Epidermal melanocyte (primary cell): ENCODE measurements at regions not wholly inside any gene's neighbourhood (a gene's known extent, or its start where the extent isn't known, plus 50 kb on each side); places are given as distances from the start of the nearest gene placed in this dataset.

Experiments
- DNase-seq: peaks from one replicate; pipeline ENCODE4 v3.0.0; 2011; ENCODE audit warnings: low spot score; ENCODE audit not compliant: insufficient read length

DNA sequence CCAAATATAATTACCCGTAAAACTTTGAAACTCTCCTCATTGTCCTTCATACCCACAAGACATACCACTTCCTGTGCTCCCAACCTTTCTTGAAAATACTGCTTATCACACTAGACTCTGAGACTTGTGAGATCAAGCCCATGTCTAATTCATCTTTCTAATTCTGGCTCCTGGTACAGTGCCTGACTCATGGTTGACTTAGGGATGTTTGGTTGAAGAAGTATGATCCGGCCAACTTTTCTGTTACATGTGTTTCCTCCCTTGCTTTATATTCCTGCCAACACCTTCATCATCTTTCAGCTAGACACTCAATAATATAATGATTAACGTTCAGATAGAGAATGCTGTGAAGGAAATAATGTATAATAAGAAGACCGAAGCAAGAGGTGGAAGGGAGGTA lies 58.2 kb downstream of the MEX3B start:
- no peak for DNase-seq

DNA sequence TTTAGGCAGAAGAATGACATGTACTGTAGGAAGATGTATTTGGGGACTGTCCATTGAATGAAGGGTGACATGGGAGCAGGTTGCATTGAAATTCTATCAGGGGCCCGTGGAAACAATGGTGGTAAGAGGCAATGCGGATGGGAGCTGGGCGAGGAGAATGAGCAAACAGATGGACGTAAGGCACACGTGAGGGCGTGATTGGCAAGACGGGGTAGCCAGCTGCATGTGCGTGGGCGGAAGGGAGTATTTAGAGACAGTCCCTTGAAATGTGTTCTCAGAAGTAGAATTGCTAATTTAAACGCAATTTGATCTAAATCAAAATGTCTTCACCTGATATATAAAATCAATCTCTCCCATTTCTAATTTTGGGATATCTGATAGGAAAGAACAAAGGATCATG lies 62.3 kb downstream of the MEX3B start:
- no peak for DNase-seq

DNA sequence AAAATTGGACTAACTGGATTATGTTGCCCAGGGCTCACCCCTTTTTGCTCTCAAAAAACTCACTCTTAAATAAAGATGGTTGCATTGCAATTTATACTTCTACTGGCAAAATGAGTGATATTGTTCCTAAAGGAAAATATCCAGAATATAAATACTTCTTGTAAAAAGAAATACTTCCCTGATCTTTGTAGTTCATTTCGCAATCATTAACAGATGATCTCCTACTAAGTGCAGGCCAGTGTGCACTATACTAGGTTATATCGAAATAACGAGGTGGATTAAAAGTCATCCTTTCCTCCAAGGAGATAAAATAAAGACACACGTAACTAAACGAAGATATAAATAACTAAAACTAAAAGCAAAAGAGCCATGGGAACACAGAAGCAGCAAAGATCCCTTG lies 63.0 kb downstream of the MEX3B start:
- DNase-seq = no peak

DNA sequence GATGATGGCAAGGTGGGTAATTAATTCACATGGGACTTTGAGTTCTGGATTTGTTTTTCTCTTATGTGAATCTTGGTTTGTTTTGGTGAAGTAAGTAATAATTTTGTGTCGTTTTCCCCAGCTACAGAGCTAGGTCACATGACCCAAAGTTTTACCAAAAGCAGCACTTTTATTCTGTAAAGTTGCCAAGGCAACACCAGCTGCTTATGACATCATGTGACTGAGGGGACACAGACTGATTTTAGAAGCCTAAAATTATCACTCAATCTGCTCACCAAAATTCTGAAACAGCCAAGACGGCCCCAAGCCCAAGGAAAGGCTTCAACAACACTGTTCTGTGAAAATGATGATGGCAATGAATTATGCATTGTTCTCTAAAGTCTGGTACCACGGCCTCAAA lies 63.9 kb downstream of the MEX3B start:
- no peak for DNase-seq

DNA sequence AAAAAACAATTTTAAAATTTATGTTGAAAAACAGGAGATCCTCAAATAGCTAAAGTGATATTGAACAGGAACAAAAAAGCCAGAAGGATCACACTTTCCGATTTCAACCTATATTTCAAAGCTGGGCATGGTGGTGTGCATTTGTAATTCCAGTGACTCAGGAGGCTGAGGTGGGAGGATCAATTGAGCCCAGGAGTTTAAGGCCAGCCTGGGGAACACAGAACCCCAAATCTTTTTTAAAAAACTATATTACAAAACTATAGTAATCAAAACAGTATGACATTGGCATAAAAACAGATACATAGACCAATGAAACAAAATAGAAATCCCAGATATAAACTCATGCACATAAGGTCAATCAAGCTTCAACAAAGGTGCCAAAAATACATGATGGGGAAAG lies 68.4 kb downstream of the MEX3B start:
- no peak for DNase-seq

DNA sequence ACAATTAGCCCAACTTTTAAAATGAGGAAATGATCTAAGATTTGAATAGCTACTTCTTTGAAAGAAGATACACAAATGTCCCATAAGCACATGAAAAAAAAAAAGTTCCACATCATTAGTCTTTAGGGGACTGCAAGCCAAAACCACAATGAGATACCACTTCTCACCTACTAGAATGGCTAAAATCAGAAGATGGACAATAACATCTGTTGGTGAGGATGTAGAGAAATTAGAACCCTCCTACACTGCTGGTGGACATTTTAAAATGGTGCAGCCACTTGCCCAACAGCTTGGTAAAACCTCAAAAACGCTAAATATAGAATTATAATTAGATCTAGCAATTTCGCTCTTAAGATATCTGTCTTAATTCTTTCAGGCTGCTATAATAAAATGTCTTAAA lies 77.1 kb downstream of the MEX3B start:
- no peak for DNase-seq

DNA sequence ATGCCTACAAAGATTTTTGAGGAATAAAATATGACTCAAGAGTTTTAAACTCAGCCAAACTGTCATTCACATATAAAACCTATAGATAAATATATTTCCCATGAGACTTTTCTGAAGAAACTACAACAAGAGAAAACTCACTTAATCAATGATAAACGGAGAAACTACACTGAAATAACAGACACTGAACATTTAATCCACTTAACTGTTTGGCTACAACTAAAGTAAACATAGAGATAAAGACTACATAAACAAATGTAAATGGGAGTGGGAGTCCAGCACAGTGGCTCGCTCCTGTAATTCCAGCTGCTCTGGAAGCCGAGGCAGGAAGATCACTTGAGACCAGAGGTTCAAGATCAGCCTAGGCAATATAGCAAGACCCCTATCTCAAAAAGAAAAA lies 79.2 kb downstream of the MEX3B start:
- DNase-seq = no peak

DNA sequence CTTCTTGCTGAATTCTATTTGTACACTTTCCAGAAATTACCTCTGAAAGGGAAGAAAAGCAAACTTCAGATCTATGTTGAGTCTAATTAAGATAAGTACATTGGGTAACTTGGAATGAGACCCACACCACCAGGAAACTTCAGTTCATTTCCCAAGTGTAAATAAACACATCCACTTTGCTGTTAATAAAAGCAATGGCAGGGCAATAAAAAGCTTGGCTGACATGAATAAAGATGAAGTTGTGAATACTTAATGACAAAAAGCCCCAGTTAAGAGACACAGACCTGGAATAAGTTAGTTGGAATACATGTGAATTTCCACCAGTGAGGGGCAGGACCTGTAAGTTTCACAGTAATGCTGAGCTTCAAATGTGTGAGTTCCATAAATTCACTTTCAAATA lies 83.3 kb downstream of the MEX3B start:
- DNase-seq = no peak

DNA sequence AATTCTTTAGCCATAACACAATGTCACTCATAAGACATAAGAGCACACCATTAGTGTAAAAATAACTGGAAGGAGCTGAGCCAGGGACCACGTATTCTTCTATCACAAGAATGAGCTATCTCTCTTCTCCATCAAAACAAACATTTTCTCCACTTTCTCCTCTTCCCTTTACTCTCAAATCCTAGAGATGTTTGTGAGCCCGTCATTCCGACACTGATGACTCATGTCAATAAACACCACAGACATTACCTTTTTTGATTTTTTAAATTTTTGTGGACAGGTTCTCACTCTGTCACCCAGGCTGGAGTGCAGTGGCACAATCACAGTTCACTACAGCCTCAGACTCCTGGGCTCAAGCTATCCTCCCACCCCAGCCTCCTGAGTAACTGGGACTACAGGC lies 86.6 kb downstream of the MEX3B start:
- DNase-seq = no peak

DNA sequence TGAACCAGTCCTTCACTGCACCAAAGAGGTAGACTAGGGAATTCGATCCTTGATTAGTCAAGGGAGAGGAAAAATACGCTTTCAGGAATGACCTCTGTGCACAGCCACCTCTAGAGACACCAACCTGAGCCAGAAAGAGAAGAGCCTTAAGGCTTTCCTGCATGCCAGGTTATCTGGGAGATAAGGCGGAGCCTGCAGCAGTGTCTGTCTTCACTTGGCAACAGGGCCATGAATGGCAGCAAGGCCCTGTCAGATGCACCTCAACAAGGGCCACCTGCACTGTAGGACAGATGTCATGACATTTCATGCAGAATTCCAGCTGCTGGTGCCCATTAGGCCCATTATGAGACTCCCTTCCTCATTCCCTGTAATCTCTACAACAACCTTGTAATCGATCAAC lies 88.1 kb downstream of the MEX3B start:
- DNase-seq = no peak

DNA sequence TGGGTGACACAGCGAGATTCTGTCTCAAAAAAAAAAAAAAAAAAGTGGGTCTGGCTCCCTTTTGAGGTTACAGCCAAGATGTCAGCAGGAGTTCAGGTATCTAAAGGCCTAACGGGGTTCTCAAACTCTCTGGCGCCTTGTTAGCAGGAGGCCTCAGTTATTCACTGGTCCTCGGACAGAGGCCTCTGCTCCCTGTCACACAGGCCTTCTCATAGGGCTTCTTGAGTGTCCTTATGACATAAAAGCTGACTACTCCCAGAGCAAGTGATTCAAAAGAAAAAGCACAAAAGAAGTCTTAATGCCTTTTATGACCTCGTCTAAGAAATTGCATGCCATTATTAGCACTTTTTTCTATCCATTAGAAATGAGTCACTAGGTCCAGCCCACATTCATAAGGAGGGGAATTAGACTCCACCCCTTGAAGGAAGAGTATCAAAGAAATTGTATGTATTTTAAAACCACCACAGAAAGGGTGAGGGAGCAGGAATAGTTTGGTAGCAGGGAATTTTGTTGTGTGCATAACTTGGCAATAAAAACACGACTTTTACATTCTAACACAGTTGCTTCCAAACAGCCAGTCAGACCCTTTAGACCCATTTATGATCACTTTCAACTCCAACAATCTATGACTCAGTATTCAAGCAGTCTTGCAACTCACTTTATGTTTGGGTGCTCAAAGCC lies 90.3 kb downstream of the MEX3B start:
- no peak for DNase-seq

DNA sequence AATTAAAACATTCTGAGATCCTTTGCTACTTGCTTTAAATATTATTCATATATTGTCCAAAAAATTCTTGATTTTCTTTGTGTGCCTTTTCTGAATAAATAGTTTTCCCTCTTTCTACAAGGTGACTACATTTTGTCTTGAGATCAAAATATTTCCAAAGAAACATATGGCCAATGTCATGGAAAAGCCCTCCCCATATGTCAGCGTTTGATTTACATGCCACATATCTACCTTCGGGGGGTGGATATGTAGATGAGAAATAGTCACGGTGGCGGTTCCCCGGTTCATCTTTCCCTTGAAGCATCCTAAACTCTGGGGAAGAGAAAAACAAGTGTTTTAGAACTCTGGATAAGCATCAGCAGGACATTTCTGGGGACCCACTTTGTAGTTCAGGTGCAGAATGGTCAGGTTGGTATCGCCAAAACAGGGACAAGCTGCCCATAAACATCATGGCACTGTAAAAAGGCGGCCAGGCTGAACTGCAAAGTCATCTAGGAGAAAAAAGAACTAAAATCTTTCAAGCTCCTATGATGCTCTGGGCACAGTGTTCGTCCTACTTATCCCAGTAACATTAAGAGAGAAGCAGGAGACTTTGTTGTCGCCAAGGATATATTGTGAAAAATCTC lies 91.5 kb downstream of the MEX3B start:
- no peak for DNase-seq

DNA sequence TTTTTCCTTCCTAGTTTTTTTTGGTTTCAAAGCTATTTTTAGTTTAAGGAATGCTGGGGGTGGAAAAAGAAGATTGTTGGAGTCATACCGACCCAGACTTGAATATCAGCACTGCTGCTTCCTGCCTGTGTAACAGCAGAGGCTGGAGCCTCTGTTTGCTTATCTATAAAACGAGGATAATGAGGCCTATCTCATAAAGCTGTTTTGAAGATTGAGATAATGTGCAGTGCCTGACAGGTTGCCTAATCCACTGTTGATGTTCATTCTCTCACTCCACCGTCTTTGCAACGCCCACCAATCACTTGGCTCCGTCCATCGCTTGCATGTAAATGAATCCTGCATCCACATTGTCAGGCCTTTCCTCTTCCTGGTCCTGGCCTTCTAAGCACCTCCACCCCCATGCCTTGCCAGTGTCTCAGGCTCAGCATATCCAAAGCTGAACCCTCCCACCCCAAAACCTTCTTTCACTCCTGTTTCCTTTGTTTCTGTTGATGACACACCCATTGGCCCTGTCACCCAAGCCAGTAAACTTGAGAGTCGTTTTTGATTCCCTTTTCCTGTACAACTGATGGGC lies 94.9 kb downstream of the MEX3B start:
- DNase-seq = no peak

DNA sequence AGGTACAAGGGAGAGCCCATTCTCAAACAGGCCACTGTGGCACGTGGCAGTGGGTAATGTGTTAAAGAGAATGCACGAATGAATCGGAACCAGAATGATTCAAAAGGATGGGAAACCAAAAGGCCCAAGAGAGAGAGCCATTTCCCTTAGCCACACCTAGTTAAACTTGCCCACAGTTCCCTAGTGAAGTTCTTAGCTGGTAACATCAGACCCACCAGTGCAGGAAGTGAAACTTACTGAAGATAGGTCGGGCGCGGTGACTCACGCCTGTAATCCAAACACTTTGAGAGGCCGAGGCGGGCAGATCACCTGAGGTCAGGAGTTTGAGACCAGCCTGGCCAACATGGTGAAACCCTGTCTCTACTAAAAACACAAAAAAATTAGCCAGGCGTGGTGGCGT lies 97.1 kb downstream of the MEX3B start:
- no peak for DNase-seq

DNA sequence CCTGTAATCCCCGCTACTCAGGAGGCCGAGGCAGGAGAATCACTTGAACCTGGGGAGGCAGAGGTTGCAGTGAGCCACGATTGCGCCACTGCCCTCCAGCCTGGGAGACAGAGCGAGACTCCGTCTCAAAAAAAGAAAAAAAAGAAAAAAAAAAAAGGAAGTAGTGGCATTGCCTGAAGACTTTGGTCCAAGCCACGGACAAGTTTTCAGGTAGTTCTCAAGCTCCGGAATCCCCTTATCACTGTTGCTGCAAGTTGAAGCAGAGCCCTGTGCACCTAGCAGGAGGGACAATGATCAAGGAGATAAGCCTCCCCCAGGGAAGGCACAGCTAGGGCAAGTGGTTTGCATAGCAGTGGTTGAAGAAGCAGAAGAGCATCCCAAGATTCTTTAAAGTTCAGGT lies 97.6 kb downstream of the MEX3B start:
- DNase-seq = no peak

DNA sequence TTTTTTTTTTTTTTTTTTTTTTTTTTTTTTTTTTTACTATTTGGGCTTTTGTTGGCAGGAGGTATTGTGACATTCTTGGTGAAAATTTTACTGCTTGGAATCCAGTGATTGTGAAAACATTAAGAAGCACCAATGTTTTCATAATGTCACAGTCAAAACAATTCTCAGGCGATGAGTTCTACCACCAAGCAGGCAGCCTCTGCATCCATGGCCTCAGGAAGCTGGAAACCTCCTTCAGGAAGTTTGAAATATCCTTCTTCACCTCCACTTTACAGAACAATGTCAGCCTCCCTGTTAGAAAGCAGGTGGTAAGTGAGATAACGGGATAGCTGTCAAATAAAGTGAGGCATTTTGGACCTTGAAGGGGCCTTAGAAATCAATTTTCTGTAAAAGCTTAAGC lies 98.3 kb downstream of the MEX3B start:
- DNase-seq = no peak

DNA sequence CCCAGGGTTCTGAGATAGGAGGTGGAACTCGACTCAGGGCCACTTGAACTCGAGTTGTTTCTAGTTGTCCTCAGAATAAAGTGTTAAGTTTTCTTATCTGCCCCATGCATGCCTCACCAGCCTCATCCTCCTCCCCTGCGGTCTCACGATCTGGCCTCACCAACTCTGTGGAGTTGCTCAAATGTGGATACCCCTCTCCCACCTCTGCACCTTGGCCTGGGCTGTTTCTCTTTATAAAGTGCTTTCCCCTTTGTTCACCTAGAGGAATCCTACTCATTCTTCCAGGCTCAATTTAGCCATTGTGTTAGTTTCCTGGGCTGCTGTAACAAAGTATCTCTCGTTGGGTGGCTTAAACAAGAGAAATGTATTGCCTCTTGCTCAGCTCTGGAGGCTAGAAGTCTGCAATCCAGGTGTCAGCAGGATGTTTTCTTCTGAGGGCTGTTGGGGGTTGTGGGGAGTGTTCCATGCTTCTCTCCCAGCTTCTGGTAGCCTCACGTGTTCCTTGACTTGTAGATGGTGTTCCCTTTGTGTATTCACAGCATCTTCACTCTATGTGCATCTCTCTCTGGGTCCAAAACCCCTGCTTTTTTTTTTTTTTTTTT lies 100.7 kb downstream of the MEX3B start:
- DNase-seq = no peak

DNA sequence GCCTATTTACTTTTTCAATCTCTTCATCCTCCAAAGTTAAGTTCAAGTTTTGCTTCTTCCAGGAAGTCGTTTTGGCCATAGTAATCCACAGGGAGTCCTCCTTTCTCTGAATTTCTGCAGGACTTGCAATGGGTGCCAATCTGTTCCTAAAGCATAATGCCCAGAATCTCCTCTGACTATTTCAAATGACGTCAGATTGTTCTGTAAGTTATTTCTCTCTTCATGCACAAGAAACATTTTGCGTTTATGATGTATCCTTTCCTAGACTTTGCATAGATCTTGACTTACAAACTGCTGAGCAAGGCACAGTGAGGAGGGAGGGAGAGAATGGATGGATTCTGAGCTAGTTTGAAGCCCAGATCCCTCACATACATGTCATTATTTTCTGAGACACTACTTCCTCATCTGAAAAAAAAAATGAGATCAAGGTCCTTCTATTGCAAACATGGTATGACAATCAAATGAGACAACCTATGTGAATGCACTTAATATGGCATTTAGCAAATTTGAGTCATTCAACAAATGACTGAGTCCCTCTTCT lies 103.1 kb downstream of the MEX3B start:
- DNase-seq = no peak

DNA sequence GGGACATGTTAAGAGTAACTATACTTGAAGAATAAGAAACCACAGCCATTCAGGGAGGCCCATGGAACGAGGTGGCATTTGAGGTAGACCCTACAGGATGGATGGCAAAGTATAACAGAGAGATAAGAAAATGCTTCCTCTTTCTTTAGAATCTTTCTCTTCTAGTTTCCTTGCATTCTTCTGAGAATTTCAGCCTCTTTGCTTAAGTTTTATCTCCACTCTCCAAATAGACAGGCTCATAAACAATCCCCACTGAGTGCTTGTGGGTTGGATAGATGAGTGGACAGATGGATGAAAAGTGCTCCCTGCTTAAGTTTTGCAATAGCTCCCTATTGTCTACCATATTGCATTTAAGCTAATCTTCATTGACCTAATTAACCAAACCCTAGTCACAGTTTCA lies 103.7 kb downstream of the MEX3B start:
- DNase-seq = no peak

DNA sequence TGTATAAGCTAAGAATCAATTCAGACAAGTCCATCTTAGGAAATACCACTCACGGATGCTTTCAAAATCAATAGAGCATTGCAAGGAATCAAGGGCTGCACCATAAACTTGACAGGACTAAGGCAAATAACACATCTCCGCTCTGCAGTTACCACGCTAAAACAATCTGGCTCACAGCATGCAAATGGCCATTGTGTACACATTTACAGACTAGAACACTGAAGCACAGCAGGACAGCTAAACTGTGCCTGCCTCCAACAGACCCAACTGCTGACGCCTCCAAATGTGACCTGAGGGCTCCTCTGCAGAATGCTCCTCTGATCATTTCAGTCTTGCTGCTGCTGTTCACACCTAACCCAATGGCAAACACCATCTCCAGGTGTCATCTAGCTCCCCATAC lies 104.3 kb downstream of the MEX3B start:
- DNase-seq = no peak

DNA sequence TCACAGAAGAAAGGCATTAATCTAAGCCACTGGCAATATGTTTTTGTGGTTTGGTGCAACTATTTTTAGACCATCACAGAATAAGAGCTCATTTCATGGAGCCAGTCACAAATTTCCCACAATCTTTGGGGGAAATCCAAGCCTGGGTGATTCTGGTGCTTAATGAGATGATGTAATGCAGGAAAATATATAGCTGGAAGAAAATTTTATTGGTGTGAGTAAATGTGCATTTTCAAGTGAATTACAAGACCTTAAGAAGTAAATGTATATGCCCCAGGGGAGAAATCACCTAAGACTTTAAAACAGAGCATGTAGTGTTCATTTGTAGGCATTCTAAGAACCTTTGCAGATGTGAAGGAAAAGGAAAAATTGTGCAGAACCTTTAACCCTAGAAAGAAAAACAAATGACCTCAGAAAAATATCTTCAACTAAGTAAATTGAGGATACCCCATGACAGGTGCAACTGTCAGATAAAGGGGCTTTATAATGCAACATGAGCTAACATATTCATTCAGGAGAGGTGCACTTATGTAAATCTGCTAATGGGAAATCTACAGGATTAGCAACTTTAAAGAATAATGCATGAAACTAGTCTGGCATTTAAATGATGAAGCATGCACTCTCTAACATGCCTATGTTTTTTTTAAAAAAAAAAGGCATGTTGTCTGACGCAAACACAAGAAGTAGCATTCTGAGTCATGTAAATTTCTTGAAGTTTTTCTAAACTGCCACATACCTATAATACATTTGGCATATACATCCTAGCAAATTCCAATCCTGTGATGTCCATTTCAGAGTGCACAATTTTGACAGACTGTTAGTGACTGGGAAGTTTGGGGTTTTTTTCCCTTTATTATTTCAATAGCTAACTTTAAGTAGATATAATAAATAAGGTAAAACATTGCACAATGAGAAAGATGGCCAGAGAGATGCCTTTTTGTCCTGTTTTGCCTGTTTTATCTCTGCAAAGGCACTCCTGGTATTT lies 105.1 kb downstream of the MEX3B start:
- no peak for DNase-seq
